OCI-LY1 (cell line): ENCODE measurements at regions not wholly inside any gene's neighbourhood (a gene's known extent, or its start where the extent isn't known, plus 50 kb on each side); places are given as distances from the start of the nearest gene placed in this dataset.

ENCODE experiments used
- H2AFZ ChIP-seq: fragments of 200-600 bp; sonication (generic), shearing (Covaris generic); 2 replicates; pipeline ENCODE4 v1.6.0; 2014; ENCODE audit warnings: antibody characterized with exemption, mild to moderate bottlenecking, low read length
- H3F3A ChIP-seq: fragments of 200-600 bp; sonication (generic), shearing (Covaris generic); 2 replicates; pipeline ENCODE4 v1.6.0; 2014; ENCODE audit warnings: mild to moderate bottlenecking, antibody characterized with exemption, low read length, moderate library complexity; ENCODE audit not compliant: insufficient read depth
- H3K27ac ChIP-seq: fragments of 200-600 bp; sonication (generic); 2 replicates; pipeline ENCODE4 v1.5.1; 2014; ENCODE audit warnings: low read length, mixed run types, mild to moderate bottlenecking, low read depth; ENCODE audit not compliant: poor library complexity, severe bottlenecking
- H3K27me3 ChIP-seq: fragments of 200-600 bp; sonication (generic); 2 replicates; pipeline ENCODE4 v1.6.0; 2014; ENCODE audit warnings: antibody characterized with exemption, mild to moderate bottlenecking, low read length, moderate library complexity; ENCODE audit not compliant: insufficient read depth
- H3K36me3 ChIP-seq: fragments of 200-600 bp; sonication (generic); 2 replicates; pipeline ENCODE4 v1.6.1; 2014; ENCODE audit warnings: mild to moderate bottlenecking, antibody characterized with exemption, low read length, moderate library complexity, mixed read lengths; ENCODE audit not compliant: insufficient read depth
- H3K4me1 ChIP-seq: fragments of 200-600 bp; sonication (generic); 2 replicates; pipeline ENCODE4 v1.5.1; 2014; ENCODE audit warnings: mild to moderate bottlenecking, low read length, moderate library complexity; ENCODE audit not compliant: insufficient read depth, severe bottlenecking
- H3K4me2 ChIP-seq: fragments of 200-600 bp; sonication (generic), shearing (Covaris generic); 2 replicates; pipeline ENCODE4 v1.6.1; 2014; ENCODE audit warnings: low read length
- H3K4me3 ChIP-seq: fragments of 200-600 bp; sonication (generic); 2 replicates; pipeline ENCODE4 v1.5.1; 2014; ENCODE audit warnings: low read length, low read depth, mild to moderate bottlenecking, mixed read lengths; ENCODE audit not compliant: poor library complexity, severe bottlenecking
- H3K79me2 ChIP-seq: fragments of 200-600 bp; shearing (Covaris generic); 2 replicates; pipeline ENCODE4 v1.6.1; 2016; ENCODE audit warnings: mixed run types, low read length, mixed read lengths; ENCODE audit not compliant: insufficient read depth
- H3K9ac ChIP-seq: fragments of 200-600 bp; sonication (generic), shearing (Covaris generic); 2 replicates; pipeline ENCODE4 v1.6.1; 2014; ENCODE audit warnings: mild to moderate bottlenecking, low read length, mixed read lengths
- H3K9me2 ChIP-seq: fragments of 200-600 bp; sonication (generic), shearing (Covaris generic); 2 replicates; pipeline ENCODE4 v1.6.1; 2014; ENCODE audit warnings: low read depth, mild to moderate bottlenecking, low read length, mixed read lengths
- H3K9me3 ChIP-seq: fragments of 200-600 bp; shearing (Covaris generic); 2 replicates; pipeline ENCODE4 v1.6.1; 2014; ENCODE audit warnings: low read length, mixed read lengths
- H4K20me1 ChIP-seq: fragments of 200-600 bp; sonication (generic), shearing (Covaris generic); 2 replicates; pipeline ENCODE4 v1.6.0; 2016; ENCODE audit warnings: mild to moderate bottlenecking, low read length; ENCODE audit not compliant: insufficient read depth
- EZH2 ChIP-seq: fragments of 200-600 bp; sonication (generic), shearing (Covaris generic); IDR thresholded peaks from 2 replicates; pipeline ENCODE4 v1.8.0; 2017; ENCODE audit warnings: borderline replicate concordance, mixed run types, mild to moderate bottlenecking, antibody characterized with exemption, low read length, moderate library complexity, mixed read lengths
- TF ChIP-seq, protein P1 (sequence below): fragments of 200-600 bp; sonication (generic), shearing (Covaris generic); IDR thresholded peaks from 2 replicates; pipeline ENCODE4 v1.5.1; 2017; ENCODE audit warnings: mild to moderate bottlenecking, antibody characterized with exemption, low read length, moderate library complexity, mixed read lengths

- Histone ChIP-seq H3K36me3 (no peaks in the 10 kb centered on the region), H2AFZ (no peak overlapping the region), H4K20me1 (no peaks in the 10 kb centered on the region), H3K9me3 (no peaks in the 10 kb centered on the region), H3K27me3 (no peaks in the 10 kb centered on the region), H3K9me2 (no peaks in the 10 kb centered on the region), H3K4me1 (no peaks in the 10 kb centered on the region), H3K27ac (no peak overlapping the region), H3K79me2 (no peaks in the 10 kb centered on the region), H3K4me2 (no peak overlapping the region), H3F3A (no peaks in the 10 kb centered on the region), H3K4me3 (no peak overlapping the region), H3K9ac (no peak overlapping the region)
- TF ChIP-seq, protein P1, sequence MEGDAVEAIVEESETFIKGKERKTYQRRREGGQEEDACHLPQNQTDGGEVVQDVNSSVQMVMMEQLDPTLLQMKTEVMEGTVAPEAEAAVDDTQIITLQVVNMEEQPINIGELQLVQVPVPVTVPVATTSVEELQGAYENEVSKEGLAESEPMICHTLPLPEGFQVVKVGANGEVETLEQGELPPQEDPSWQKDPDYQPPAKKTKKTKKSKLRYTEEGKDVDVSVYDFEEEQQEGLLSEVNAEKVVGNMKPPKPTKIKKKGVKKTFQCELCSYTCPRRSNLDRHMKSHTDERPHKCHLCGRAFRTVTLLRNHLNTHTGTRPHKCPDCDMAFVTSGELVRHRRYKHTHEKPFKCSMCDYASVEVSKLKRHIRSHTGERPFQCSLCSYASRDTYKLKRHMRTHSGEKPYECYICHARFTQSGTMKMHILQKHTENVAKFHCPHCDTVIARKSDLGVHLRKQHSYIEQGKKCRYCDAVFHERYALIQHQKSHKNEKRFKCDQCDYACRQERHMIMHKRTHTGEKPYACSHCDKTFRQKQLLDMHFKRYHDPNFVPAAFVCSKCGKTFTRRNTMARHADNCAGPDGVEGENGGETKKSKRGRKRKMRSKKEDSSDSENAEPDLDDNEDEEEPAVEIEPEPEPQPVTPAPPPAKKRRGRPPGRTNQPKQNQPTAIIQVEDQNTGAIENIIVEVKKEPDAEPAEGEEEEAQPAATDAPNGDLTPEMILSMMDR, result no peak
- no peak for TF ChIP-seq EZH2
Observed at GRCh38 chr4:66647926-66648325, 897.4 kb downstream of the CENPC start.

- no peaks in the 10 kb centered on the region for H3F3A ChIP-seq
- no peaks in the 10 kb centered on the region for H3K36me3 ChIP-seq
- no peaks in the 10 kb centered on the region for H3K79me2 ChIP-seq
- H2AFZ ChIP-seq, result no peak overlapping the region
- H3K9me3 ChIP-seq, result no peaks in the 10 kb centered on the region
- no peak overlapping the region for H3K27ac ChIP-seq
- H3K9me2 ChIP-seq, result no peaks in the 10 kb centered on the region
- H3K4me3 ChIP-seq, result no peak overlapping the region
- H3K4me2 ChIP-seq, result no peak overlapping the region
- H3K4me1 ChIP-seq, result no peaks in the 10 kb centered on the region
- TF ChIP-seq, protein P1, result no peak
- TF ChIP-seq EZH2, result no peak
- no peak overlapping the region for H3K9ac ChIP-seq
- no peaks in the 10 kb centered on the region for H3K27me3 ChIP-seq
- H4K20me1 ChIP-seq, result no peaks in the 10 kb centered on the region
Observed at GRCh38 chr4:66647476-66647875, 897.8 kb downstream of the CENPC start.

DNA sequence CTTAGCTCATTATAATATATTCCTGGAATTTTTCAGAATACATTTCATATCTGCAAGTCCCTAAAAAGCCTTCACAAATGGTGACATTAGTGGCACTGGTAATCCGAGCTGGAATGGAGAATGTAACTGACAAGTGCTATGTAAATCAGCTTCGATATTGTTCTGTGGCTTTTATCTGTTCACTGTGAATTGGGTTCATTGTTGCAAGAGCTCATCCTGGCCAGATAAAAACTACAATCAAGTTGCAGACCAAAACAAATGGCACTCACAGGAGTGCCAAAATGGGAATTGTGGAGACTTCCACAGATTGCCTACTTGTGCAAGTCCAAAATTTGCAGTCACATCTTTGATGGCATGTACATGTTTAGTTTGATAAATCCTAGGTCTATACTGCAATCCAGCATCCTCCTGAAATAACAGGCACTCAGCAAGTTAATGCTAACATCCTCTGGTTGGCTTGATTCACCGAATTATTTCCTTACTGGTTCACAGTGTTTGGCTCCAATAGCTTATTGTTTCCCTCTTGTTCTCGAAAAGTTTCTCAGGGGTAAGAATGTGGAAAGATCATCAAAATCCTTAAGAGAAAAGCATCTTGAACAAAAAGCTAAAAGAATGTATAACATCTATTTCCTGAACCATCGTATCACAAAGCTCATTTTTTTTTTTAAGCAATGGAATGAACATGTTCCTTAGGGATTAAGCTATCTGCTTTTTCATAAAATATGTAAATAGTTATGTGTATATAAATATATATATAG is 904.9 kb downstream of the CENPC start:
- Histone ChIP-seq H3K9me3 (no peaks in the 10 kb centered on the region), H3K9me2 (no peaks in the 10 kb centered on the region), H3K4me3 (no peak overlapping the region), H3K9ac (no peak overlapping the region), H2AFZ (no peak overlapping the region), H3K36me3 (no peaks in the 10 kb centered on the region), H3K27ac (no peak overlapping the region), H3K79me2 (no peaks in the 10 kb centered on the region), H3F3A (no peaks in the 10 kb centered on the region), H4K20me1 (no peaks in the 10 kb centered on the region), H3K4me2 (no peak overlapping the region), H3K4me1 (no peaks in the 10 kb centered on the region), H3K27me3 (no peaks in the 10 kb centered on the region)
- TF ChIP-seq EZH2, result no peak
- TF ChIP-seq, protein P1, result no peak
